Prostate gland (tissue), 2 donors: ENCODE measurements at regions not wholly inside any gene's neighbourhood (a gene's known extent, or its start where the extent isn't known, plus 50 kb on each side); places are given as distances from the start of the nearest gene placed in this dataset.

Experiments
- CTCF ChIP-seq, 4 experiments: fragments of 200-600 bp in 2 of 4; fragments of 450-650 bp in 2 of 4; sonication (generic) in 2 of 4; IDR thresholded peaks; 1 replicate in 3 of 4; 2 replicates in 1 of 4; pipeline ENCODE4 v1.5.1; 2016 to 2019; ENCODE audit warnings: antibody characterized with exemption in 4 of 4, mild to moderate bottlenecking in 2 of 4, moderate library complexity in 2 of 4
- POLR2A ChIP-seq: fragments of 450-650 bp; IDR thresholded peaks from one replicate; pipeline ENCODE4 v1.6.1; 2016; ENCODE audit warnings: antibody characterized with exemption, mild to moderate bottlenecking

GRCh38 chr1:213761845-213762407 is 225.8 kb upstream of the PROX1 start:
- no peak for TF ChIP-seq POLR2A
- TF ChIP-seq CTCF (IDR thresholded peaks at IDR 0.05): no peak
